ENCODE measurements at regions not wholly inside any gene's neighbourhood (a gene's known extent, or its start where the extent isn't known, plus 50 kb on each side); places are given as distances from the start of the nearest gene placed in this dataset.

DNA sequence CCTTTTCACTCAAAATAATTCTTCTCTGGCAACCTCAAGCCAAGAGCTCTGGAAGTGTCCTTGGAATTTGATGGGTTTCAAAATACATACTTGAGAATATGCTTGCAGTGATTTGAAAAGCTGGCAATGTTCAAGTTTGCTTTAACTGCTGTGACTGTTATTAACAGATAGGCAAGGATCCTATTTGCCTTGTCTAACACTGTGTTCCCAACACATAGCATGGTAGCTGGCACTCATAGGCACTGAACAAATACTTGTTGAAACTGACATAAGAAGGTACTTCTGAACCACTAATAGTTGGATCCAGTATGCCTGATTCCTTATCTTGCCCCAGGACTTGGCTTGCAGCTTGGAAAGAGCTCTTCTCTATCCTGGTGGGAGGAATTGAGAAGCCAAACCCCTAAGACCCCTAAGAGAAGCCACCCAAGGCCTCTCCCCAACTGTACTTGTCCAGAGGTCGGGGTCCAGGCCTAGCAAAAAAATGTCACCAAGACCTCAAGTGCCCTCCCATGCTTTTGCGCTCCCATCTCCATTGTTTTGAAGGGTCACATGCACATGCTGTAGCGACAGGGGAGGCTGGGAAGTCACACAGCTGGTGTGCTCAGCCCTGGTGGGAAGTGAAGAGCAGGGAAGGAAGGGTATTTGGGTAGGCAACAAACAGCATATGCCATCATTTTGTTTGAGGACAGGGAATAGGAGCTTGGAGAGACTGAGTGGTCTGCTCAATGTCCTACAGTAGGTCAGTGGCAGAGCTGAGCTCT lies 118.4 kb upstream of the HAAO start:
- in situ Hi-C loops (cut with MboI; ENCODE audit: low sequenced_read_pairs) = no loop called here

DNA sequence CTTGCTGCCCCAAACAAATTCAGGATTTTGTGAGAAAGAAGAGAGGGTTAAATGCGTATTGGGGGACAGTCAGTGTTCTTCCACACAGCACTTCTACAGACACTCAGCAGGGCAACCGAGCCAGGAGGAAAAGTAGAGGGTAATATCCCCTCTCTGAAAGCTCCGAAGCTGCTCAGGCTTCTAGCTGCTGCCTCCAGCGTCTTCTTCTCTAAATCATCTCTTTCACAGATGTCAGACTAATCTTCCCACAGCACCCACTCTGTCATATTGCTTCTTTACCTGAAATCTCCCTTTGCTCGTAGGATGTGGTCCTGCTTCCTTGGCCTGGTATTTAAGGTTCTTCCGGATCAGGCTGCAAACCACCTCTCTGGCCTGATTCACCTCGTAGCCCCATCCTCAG lies 117.6 kb upstream of the HAAO start:
- in situ Hi-C loops (cut with MboI; ENCODE audit: low sequenced_read_pairs) = no loop called here

DNA sequence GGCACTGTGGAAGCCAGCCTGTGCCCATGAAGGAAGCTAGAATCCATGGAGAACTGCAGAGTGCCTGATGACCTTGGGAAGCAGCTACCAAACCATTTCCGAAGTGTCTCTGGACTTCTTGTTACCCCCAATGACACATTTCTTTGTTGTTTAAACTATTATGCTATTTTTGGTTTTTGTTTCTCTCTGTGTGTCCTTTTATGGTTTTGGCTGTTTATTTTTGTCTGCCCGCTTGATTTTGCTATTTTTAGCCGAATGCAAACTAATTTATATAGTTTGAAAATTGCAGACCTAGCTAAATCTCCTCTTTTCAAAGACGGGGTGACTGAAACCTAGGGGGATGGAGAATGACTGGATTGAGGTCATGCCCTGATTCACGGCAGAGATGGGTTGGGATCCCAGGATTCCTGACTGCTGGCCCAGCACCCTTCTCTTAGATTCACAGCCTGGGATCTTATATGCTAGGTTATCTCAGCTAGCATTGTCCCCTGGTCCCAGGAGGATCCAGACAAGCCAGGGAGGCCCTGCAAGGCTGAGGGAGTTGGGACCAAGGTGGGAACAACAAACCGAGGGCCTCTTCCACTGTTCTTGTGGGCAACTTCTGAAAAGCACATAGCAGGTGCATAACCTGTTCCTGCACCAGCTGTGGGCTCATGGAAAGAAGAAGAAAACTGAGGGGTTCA lies 116.3 kb upstream of the HAAO start:
- in situ Hi-C loops (cut with MboI; ENCODE audit: low sequenced_read_pairs) = no loop called here

DNA sequence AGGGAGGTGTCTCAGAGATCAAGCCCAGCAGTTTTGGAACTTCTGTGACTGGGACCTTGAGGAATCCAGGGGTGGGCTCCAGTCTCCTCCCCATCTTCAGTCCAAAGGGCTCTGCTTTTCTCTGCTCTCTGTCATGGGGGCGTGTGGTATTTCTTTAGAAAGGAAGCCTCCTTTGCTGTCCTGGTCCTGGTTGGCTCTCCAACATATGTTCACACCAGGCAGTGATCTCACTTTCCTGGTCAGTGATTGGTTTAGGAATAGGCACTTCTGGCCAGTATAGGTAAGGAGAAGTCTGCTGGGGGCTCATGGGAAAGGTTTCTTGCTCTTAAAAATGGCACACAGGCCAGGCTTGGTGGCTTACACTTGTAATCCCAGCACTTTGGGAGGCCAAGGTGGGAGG lies 115.5 kb upstream of the HAAO start:
- in situ Hi-C loops (cut with MboI; ENCODE audit: low sequenced_read_pairs) = no loop called here

DNA sequence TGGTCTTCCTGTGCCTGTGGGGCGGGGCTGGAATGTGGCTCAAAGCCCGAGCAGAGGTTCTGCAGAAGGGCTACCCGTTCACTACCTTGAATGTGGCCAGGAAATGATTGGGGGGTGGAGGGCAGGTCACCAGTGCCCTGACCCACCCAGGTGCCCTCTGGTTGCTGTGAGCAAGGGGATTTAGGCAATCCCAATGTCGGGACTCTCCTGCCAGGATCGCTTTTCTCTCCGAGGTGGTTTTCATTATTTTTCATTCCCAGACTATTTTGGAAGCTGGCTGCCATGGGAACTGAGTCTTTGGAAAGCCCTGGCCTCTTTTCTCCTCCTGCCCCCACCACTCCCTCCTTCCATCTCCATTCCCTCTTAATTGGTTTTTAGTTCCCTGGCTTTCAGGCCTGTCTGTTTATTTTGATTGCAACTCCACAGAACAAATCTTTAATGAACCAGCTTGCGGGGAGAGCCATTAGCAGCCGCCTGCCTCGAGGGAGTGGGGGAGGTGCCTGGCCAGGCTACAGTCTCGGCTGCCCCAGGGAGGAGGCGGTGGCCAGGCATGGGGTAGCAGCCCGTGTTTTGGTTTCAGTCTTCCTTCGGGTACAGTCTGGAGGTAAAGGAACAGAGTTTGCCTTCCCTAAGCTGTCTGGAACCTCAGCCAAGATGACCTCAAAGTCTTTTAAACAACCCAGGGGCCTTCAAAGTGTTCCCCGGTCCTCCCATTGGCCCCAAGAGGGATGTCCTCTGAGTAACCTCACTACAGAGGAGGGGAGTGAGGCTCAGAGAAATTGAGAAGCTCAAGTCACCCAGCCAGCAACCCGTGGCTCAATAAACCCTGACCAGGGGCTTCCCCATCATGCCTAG lies 114.4 kb upstream of the HAAO start:
- in situ Hi-C loops (cut with MboI; ENCODE audit: low sequenced_read_pairs) = no loop called here

DNA sequence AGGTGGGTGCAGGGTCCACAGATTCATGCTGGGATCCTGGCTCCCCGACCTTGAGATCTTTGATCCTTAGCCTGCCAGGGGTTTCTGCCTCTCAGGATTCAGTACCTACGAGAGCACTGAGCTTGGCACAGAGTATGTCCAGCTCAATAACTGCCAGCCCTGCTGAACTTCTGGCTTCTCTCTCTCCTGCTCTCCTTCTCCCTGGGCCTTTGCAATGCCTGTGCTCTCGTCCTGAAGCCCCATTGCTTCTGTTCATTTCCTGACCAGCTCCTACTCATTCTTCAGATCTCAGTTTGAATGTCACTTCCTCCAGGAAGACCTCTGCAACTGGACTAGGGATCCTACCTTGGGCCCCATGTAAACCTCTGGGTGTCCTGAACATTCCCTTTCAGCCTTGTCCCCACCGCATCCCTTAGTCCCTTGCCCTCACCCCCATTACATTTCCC lies 113.8 kb upstream of the HAAO start:
- in situ Hi-C loops (cut with MboI; ENCODE audit: low sequenced_read_pairs) = no loop called here

DNA sequence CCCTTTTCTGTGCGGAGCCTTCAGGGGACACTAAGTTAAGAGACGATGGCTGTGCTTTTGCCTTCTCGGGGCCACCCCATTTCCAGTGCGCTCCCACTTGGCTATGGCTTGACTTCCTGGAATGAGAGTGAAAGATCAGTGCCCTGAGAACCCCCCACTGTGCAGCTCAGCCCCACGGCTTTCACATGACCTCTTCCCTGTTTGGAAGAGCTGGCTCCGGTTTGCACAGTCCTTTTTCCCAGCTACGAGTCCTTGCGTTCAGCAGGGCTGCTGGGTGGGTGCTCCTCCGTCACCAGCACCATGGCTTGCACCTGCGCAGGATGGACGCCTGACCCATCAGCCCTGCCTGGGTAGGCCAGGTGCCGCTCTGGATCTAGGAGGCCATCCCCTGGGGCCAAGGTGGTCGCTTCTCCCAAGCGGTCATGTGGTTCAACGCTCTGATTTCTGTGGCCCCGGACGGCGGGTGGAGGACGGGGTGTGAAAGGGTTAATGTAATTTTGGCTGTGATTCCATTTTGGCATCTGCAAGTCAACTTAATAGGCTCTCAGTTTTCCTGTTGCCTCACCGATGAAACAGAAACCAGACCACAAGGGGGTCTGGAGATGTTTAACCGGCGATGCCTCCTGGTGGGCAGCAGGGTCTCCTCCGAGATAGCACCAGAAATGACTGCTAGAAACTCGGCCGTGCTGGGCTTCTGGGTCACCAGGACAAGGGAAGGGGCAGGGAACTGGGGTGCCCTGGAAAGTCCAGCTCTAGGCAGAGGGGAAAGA lies 113.1 kb upstream of the HAAO start:
- in situ Hi-C loops (cut with MboI; ENCODE audit: low sequenced_read_pairs) = no loop called here

DNA sequence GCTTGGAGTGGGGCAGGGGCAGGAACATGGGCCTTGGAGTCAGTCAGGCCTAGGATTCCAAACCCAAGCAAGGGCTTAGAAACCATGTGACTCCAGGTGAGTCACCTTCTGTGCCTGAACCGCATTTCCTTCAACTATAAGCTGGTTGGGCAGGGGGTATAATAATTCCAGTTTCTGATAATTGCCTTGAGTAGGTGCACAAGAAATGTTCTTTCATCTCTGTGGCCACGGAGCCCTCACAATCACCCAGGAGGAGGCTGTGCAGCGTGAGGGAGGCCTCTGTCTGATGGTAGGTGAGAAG lies 112.1 kb upstream of the HAAO start:
- in situ Hi-C loops (cut with MboI; ENCODE audit: low sequenced_read_pairs) = no loop called here

DNA sequence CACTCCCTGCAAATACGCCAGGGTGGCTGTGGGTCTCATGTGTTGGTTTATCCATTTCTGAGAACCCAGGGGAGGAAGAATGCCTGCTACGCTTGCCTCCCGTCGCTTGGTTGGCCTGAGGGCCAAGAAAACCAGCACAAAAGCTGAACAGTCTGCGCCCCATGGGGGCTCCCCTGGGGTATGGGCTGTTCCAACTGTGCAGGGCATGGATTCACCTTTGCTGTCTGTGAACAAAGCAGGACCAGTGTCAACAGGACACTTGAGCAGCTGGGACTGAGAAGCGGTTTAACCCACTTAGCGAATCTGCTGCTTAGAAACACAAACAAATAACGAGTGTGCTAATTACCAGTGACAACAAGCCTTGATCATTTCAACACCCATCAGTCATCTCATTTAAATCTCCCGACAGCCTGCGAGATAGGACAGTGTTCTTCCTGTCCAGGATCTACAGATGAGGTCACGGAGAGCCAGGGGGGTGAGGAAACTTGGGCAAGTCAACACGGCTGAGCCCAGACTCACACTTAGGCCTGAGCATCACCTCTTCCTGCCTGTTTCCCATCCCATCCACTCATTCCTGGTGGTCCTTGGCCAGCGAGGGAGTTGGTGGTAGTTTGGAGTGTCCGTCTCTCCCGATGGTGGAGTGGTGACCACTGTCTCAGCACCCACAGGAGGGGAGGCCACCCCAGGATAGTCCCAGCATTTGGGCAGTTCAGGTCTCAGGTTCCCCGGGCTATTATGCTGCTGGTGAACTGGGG lies 111.6 kb upstream of the HAAO start:
- in situ Hi-C loops (cut with MboI; ENCODE audit: low sequenced_read_pairs) = no loop called here

DNA sequence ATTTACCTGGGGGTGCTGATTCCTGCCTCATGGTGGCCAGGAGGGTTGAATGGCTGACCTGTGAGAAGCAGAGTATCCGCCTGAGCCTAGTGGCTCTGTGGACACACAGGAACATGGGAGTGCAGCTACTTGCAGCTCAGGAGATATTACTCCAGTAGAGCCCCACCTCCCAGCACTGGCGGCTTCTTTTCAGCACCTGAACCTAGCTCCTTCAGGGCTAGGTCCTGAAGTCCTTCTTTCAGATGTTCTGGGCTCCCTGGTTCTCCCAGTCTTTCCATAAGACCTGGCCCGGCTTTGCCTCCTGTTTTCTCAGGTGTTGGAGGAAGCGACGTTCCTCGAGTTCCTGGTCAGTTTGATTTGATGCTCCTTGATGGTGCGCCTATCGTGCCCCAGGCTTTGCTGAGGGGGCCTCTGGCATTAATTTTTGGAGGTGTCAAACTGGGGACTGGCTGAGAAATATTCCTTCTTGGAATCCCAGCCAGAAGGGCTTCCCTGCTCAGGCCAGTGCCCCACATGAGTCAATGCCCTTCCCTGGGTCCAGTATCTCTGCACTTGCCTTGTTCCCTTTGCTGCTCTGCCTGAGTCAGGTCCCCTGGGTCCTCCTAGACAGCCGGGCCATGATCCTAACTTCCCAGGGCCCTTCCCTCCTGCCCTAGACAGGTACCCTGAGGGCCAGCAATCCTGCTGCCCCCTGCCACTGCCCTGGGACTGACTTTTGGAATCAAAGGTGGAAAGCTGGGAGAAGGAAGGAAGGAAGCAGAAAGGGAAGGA lies 110.7 kb upstream of the HAAO start:
- in situ Hi-C loops (cut with MboI; ENCODE audit: low sequenced_read_pairs) = no loop called here

DNA sequence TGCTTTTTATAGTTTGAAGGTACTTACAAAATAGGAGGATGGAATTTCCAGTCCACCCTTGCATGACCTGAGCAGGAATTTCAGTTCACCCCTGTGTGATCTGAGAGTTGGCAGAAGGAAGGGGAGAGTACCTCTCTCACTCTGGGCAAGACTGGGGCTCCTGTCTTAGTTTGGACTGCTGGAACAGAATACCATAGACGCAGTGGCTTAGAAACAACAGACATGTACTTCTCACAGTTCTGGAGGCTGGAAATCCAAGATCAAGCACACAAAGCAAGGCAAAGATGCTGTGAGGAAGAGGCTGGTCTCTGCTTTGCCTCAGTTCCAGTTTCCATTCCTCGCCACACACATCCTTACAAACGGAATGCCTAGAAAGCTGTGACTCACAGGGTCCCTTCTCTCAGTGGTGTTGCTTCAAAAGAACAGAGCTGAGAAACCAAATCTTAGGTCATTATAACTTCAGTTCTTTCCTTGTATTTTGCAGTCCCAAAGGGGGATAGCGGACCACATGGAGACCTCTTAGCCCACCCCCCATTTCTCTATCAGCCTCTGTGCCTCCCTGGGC lies 108.8 kb upstream of the HAAO start:
- in situ Hi-C loops (cut with MboI; ENCODE audit: low sequenced_read_pairs) = no loop called here

DNA sequence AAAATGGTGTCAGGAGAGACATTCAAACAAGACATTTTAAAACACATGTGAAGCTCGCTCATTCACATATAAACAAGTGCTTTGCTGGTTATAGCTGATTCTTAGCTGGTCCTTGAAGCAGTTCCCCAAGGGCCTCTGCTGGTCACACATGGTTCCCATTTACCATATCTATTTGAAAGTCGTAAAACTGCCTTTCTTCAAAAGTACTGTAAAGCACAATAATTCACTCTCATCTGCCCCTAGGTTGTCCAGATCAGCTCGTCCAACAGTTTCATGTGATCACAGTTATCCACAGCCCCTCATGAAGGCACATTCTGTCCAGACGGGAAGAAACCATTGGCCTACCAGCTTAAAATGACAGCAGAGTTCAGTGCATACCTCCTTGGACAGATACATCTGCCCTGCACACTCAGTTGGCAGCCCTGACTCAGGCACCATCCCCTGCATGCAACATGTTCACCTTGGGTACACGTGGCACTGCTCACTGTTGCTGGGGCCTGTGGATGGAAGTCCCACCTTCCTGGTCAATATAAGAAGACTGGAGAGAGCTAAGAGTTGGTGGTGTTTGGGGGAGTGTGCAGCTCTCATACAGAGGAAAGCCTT lies 108.0 kb upstream of the HAAO start:
- in situ Hi-C loops (cut with MboI; ENCODE audit: low sequenced_read_pairs) = no loop called here

DNA sequence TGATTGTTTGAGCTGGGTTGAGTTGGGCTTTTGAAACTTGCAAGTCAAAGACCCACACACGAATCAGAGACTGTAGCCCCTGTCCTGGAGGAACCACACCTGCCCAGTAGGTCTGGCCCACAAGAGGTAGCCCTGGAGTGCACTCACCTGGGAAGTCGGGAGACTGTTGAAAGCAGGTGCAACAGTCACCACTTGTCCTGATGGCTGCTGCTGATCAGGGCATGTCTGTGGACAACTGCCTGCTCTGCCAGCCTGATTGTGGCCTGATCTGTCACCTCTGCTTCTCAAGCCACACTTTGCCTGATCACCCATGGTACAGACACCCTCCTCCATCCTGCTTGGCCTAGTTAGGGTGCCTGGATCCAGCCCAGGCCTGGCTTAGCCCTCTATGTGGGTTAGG lies 105.0 kb upstream of the HAAO start:
- in situ Hi-C loops (cut with MboI; ENCODE audit: low sequenced_read_pairs) = no loop called here

DNA sequence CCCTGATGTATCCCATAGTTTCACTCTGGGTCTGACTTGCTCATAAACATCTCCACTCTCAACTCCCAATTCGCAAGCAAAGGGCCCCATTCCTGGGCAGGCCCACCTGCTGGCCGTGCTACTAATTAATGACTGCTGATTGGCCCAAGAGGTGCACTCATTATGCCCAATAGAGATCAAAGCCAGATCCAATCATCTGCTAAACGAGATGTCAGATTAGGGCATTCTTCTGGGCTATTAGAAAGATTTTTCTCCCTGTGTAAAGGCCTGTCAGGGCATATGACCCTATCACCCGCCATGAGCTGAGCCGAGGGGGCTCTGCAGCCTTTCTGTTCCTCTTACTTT lies 103.4 kb upstream of the HAAO start:
- in situ Hi-C loops (cut with MboI; ENCODE audit: low sequenced_read_pairs) = no loop called here

DNA sequence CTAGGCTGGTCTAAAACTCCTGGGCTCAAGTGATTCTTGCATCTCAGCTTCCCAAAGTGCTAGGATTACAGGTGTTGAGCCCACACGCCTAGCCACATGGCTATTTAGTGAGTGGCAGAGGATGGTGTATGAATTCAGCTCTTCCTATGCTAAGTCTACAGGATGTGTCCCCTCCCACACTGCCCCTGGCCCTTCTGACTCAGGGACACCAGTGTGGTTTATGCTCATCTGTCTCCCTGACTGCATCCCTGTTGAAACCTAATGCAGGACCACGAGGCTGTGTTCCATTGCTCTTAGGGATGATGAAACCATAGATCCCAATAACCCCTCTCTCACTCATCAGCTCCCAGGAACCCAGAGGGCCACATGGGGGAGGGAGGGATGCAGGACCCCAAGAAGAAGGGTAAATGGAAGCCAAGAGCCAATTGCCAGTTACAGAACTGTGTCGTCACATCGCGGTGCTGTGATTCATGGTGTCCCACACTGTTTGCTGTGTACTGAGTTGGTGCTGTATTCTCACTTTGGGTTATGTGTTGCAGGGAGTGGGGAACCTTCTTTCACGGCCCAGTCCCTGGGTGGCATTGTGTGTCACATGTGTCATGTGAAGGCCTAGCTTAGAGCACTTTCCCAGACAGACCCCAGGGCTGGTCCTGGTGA lies 102.9 kb upstream of the HAAO start:
- in situ Hi-C loops (cut with MboI; ENCODE audit: low sequenced_read_pairs) = no loop called here

DNA sequence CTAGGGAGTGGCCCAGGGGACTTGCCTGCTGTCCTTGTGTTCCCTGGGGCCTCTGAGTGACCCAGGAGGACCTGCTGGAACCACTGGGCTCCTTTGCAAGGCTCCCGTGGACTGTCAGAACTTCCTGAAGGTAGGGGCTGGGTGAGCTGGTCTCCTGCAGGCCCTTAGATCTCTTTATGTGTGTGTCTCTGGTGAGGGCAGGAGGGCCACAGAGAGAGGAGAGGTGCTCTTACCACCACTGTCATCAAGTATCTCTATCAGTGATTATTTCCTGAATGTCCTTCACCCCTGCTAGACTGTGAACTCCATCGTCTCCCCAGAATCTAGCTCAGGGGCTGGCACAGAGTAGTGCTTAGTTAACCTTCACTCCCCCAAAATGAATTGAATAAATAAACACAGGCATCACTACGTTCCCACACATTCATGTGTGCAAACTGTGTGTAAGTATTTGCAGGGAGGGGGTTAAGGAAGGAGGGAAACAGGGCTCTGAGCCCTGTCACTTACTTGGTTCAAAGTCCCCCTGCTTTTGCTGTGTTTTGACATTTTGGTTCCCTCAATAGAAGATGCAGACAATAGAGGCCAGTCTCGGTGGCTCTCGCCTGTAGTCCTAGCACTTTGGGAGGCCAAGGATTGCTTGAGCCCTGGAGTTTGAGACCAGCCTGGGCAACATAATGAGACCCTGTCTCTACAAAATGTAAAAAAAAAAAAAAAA lies 100.8 kb upstream of the HAAO start:
- in situ Hi-C loops (cut with MboI; ENCODE audit: low sequenced_read_pairs) = no loop called here

DNA sequence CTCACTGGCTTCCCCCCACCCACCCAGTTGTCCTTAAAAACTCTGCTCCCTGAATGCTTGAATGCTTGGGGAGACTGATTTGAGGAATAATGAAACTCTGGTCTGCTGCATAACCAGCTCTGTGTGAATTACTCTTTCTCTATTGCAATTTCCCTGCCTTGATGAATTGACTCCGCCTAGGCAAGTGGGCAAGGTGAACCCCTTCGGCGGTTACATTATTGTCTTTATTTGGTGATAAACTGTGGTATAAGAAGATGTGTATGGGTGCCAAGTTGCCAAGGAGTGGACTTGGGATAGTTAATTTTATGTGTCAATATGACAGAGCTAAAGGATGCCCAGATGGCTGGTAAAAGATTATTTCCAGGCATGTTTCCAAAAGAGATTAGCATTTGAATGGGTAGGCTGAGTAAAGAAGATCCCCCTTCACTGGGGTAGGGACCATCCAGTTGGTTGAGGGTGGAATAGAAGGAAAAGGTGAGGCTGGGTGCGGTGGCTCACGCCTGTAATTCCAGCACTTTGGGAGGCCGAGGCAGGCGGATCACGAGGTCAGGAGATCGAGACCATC lies 98.5 kb upstream of the HAAO start:
- in situ Hi-C loops (cut with MboI; ENCODE audit: low sequenced_read_pairs) = no loop called here
